ENCODE measurements at regions not wholly inside any gene's neighbourhood (a gene's known extent, or its start where the extent isn't known, plus 50 kb on each side); places are given as distances from the start of the nearest gene placed in this dataset.

GRCh38 chr7:17588730-17589129, 290.3 kb downstream of the AHR start:
- ATAC-seq (no peak), FAIRE-seq (no peak), DNase-seq (ENCODE audit: low read depth in 1 of 2, low spot score in 1 of 2) (no peak)
- ChIA-PET POLR2A (no interaction called here), CTCF (interaction anchor here (0.7 to 1.5 kb wide), 3 partner anchors 10 to 13 kb away, joined by 3 read pairs; no protein-coding TSS in a partner anchor)
- 79% methylated on average over 1 of the region's 1 CpG for WGBS (ENCODE audit: missing lambda C conversion rate)
- TF ChIP-seq EHF (CRISPR knock-in tag; IDR thresholded peaks at IDR 0.05), result no peak
- TF ChIP-seq MYC (IDR thresholded peaks at IDR 0.05; ENCODE audit: borderline replicate concordance, low read length), result no peak
- no peak for TF ChIP-seq ZNF302 (CRISPR knock-in tag; IDR thresholded peaks at IDR 0.05)
- no peak overlapping the region for H3K4me3 ChIP-seq
- H3K9me3 ChIP-seq, result no peaks in the 10 kb centered on the region
- H3K4me1 ChIP-seq, result no peaks in the 10 kb centered on the region; the same call in 2 of the 3 replicates
- no peak overlapping the region for H3K4me2 ChIP-seq
- no peak overlapping the region for H3K27ac ChIP-seq

- FAIRE-seq (no peak), ATAC-seq (no peak), DNase-seq (ENCODE audit: low read depth in 1 of 2, low spot score in 1 of 2) (no peak)
- CTCF ChIA-PET, result interaction anchor here (1.1 to 1.4 kb wide), 2 partner anchors 12 to 58 kb away, joined by 3 read pairs; no protein-coding TSS in a partner anchor
- WGBS (ENCODE audit: missing lambda C conversion rate), result 55% methylated on average over 6 of the region's 6 CpGs
- Histone ChIP-seq H3K9me3 (no peaks in the 10 kb centered on the region), H3K4me1 (no peaks in the 10 kb centered on the region; the same call in 2 of the 3 replicates), H3K4me2 (no peak overlapping the region), H3K27ac (no peak overlapping the region), H3K4me3 (no peak overlapping the region)
- POLR2A ChIA-PET, result no interaction called here
- TF ChIP-seq HEYL (CRISPR knock-in tag; IDR thresholded peaks at IDR 0.05), result no peak
- no peak for TF ChIP-seq ATOH8 (CRISPR knock-in tag; IDR thresholded peaks at IDR 0.05; ENCODE audit: low read depth)
Measured at GRCh38 chr7:17589671-17590070, 291.2 kb downstream of the AHR start.

GRCh38 chr7:17590221-17590620, 291.8 kb downstream of the AHR start:
- H3K4me1 ChIP-seq, result no peaks in the 10 kb centered on the region; the same call in 2 of the 3 replicates
- FAIRE-seq, result no peak
- 72% methylated on average over 2 of the region's 2 CpGs for WGBS (ENCODE audit: missing lambda C conversion rate)
- H3K27ac ChIP-seq, result no peak overlapping the region
- H3K9me3 ChIP-seq, result no peaks in the 10 kb centered on the region
- ChIA-PET CTCF (interaction anchor here (1.1 to 1.4 kb wide), 2 partner anchors 12 to 59 kb away, joined by 3 read pairs; no protein-coding TSS in a partner anchor), POLR2A (no interaction called here)
- no peak overlapping the region for H3K4me3 ChIP-seq
- no peak for ATAC-seq
- H3K4me2 ChIP-seq, result no peak overlapping the region
- no peak for DNase-seq (ENCODE audit: low read depth in 1 of 2, low spot score in 1 of 2)
- TF ChIP-seq ESRRA (IDR thresholded peaks at IDR 0.05; ENCODE audit: borderline replicate concordance, low read length) (no peak), EP300 (IDR thresholded peaks at IDR 0.05) (no peak), ZNF302 (CRISPR knock-in tag; IDR thresholded peaks at IDR 0.05) (no peak), BCL3 (IDR thresholded peaks at IDR 0.05) (no peak), NPAS2 (CRISPR knock-in tag; IDR thresholded peaks at IDR 0.05; ENCODE audit: borderline replicate concordance) (no peak), KDM5A (IDR thresholded peaks at IDR 0.05) (no peak), ZC3H11A (IDR thresholded peaks at IDR 0.05) (no peak), SREBF2 (IDR thresholded peaks at IDR 0.05) (no peak)

- no peak for FAIRE-seq
- 73% methylated on average over 1 of the region's 1 CpG for WGBS (ENCODE audit: missing lambda C conversion rate)
- peaks cover 7% of the 10 kb centered on the region; the same call in 2 of the 3 replicates for H3K4me1 ChIP-seq
- ChIA-PET CTCF (no interaction called here), POLR2A (no interaction called here)
- H3K9me3 ChIP-seq, result no peaks in the 10 kb centered on the region
- no peak for ATAC-seq
- H3K27ac ChIP-seq, result no peak overlapping the region
- no peak overlapping the region for H3K4me2 ChIP-seq
- TF ChIP-seq CHD4 (IDR thresholded peaks at IDR 0.05; ENCODE audit: borderline replicate concordance) (no peak), ZC3H11A (IDR thresholded peaks at IDR 0.05) (no peak), EHMT2 (IDR thresholded peaks at IDR 0.05; ENCODE audit: low read depth) (no peak)
- H3K4me3 ChIP-seq, result no peak overlapping the region
- DNase-seq (ENCODE audit: low read depth in 1 of 2, low spot score in 1 of 2), result no peak
Measured at GRCh38 chr7:17593819-17594419, 295.5 kb downstream of the AHR start.

- CTCF ChIA-PET, result no interaction called here
- ATAC-seq, result no peak
- no peak for DNase-seq (ENCODE audit: low read depth in 1 of 2, low spot score in 1 of 2)
- POLR2A ChIA-PET, result no interaction called here
- 95% methylated on average over 1 of the region's 1 CpG for WGBS (ENCODE audit: missing lambda C conversion rate)
- FAIRE-seq, result no peak
- no peak overlapping the region for H3K27ac ChIP-seq
- peaks cover 23% of the 10 kb centered on the region for H3K4me1 ChIP-seq
- TF ChIP-seq SMC3 (IDR thresholded peaks at IDR 0.05) (no peak), CHD4 (IDR thresholded peaks at IDR 0.05; ENCODE audit: borderline replicate concordance) (no peak), CHD2 (IDR thresholded peaks at IDR 0.05; ENCODE audit: low read length, partially characterized antibody) (no peak), HMGXB4 (CRISPR knock-in tag; IDR thresholded peaks at IDR 0.05; ENCODE audit: borderline replicate concordance) (no peak), TFCP2L1 (CRISPR knock-in tag; IDR thresholded peaks at IDR 0.05) (no peak), KDM5A (IDR thresholded peaks at IDR 0.05) (no peak), ATOH8 (CRISPR knock-in tag; IDR thresholded peaks at IDR 0.05; ENCODE audit: low read depth) (no peak), HOXA7 (CRISPR knock-in tag; IDR thresholded peaks at IDR 0.05) (no peak), MAZ (IDR thresholded peaks at IDR 0.05; ENCODE audit: borderline replicate concordance, low read depth, low read length) (no peak), RFX5 (IDR thresholded peaks at IDR 0.05) (no peak), RARB (CRISPR knock-in tag; IDR thresholded peaks at IDR 0.05) (no peak)
- no peak overlapping the region for H3K4me3 ChIP-seq
- H3K4me2 ChIP-seq, result no peak overlapping the region
- no peaks in the 10 kb centered on the region for H3K9me3 ChIP-seq
Measured at GRCh38 chr7:17595546-17595945, 297.1 kb downstream of the AHR start.
